ENCODE measurements at regions not wholly inside any gene's neighbourhood (a gene's known extent, or its start where the extent isn't known, plus 50 kb on each side); places are given as distances from the start of the nearest gene placed in this dataset.

DNA sequence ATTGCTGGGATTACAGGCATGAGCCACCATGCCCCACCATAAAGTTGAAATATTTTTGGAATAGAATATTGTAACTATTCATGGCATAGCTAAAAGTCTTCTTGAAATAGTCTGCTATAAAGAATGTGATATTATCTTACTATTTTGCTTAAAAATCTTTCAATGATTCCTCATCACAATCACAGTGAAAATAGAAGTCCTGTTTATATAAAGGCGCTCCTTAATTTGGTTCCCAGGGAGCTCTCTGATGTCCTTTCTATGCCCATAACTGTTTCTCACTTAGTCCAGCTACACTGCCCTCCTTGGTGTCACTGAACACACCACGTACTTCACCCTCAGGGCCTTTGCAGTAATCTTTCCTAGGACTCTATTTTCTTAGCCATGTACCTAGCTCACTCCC lies 331.7 kb upstream of the GIMD1 start:
- POLR2A ChIA-PET: no interaction called here
- no peaks in the 10 kb centered on the region for H3K79me2 ChIP-seq (ENCODE audit: control insufficient read depth, insufficient read depth, low read length)
- DNase-seq (ENCODE audit: low read depth, low spot score) (no peak), FAIRE-seq (no peak)
- no peaks in the 10 kb centered on the region for H3K4me1 ChIP-seq (ENCODE audit: control insufficient read depth, extremely low read depth, insufficient read depth, low read length)
- no peak for TF ChIP-seq POLR2A (IDR thresholded peaks at IDR 0.05; ENCODE audit: low read depth, low read length)
- TF ChIP-seq, protein P1, sequence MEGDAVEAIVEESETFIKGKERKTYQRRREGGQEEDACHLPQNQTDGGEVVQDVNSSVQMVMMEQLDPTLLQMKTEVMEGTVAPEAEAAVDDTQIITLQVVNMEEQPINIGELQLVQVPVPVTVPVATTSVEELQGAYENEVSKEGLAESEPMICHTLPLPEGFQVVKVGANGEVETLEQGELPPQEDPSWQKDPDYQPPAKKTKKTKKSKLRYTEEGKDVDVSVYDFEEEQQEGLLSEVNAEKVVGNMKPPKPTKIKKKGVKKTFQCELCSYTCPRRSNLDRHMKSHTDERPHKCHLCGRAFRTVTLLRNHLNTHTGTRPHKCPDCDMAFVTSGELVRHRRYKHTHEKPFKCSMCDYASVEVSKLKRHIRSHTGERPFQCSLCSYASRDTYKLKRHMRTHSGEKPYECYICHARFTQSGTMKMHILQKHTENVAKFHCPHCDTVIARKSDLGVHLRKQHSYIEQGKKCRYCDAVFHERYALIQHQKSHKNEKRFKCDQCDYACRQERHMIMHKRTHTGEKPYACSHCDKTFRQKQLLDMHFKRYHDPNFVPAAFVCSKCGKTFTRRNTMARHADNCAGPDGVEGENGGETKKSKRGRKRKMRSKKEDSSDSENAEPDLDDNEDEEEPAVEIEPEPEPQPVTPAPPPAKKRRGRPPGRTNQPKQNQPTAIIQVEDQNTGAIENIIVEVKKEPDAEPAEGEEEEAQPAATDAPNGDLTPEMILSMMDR (IDR thresholded peaks at IDR 0.05; ENCODE audit: extremely low read depth in 1 of 2, insufficient read depth in 1 of 2, low read depth in 1 of 2, low read length in 2 of 2): no peak
- TF ChIP-seq MYC (IDR thresholded peaks at IDR 0.05; ENCODE audit: low read depth, low read length): no peak
- TF ChIP-seq EZH2 (IDR thresholded peaks at IDR 0.05; ENCODE audit: borderline replicate concordance, low read depth, low read length, severe bottlenecking): no peak
- TF ChIP-seq, protein P2, sequence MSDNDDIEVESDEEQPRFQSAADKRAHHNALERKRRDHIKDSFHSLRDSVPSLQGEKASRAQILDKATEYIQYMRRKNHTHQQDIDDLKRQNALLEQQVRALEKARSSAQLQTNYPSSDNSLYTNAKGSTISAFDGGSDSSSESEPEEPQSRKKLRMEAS (IDR thresholded peaks at IDR 0.05; ENCODE audit: insufficient read depth, insufficient read length): no peak
- TF ChIP-seq JUN (IDR thresholded peaks at IDR 0.05; ENCODE audit: borderline replicate concordance, insufficient read depth, insufficient read length, low read depth): no peak
- TF ChIP-seq POLR2AphosphoS5 (IDR thresholded peaks at IDR 0.05; ENCODE audit: insufficient read depth, low read depth, low read length): no peak
- no peak for TF ChIP-seq GATA2 (IDR thresholded peaks at IDR 0.05; ENCODE audit: insufficient read depth, insufficient read length, low read depth, low read length)
- no peak for TF ChIP-seq FOS (IDR thresholded peaks at IDR 0.05; ENCODE audit: borderline replicate concordance, insufficient read depth, low read length)
- intact Hi-C loops (cut with micrococcal nuclease): no loop called here
- H3K9ac ChIP-seq (replicated peaks; ENCODE audit: extremely low read depth, insufficient read depth, low read length): no peak overlapping the region
- dilution Hi-C loops (cut with MboI; ENCODE audit: extremely low pct_ligation_motif_present, low sequenced_read_pairs): no loop called here
- CTCF ChIA-PET: interaction anchor here (0.8 to 2.2 kb wide), 3 partner anchors 9 to 118 kb away, joined by 3 to 11 read pairs (median 3); no protein-coding TSS in a partner anchor
- no peak overlapping the region for H3K4me3 ChIP-seq (replicated peaks in 1 of 3; ENCODE audit: insufficient read depth in 1 of 3, low read depth in 1 of 3, low read length in 3 of 3)
- H4K20me1 ChIP-seq (replicated peaks; ENCODE audit: control insufficient read depth, extremely low read depth, insufficient read depth, low read length): no peaks in the 10 kb centered on the region
- no peaks in the 10 kb centered on the region for H3K9me1 ChIP-seq (replicated peaks; ENCODE audit: control insufficient read depth, extremely low read depth, insufficient read depth, low read length)
- H3K4me2 ChIP-seq (ENCODE audit: insufficient read depth, low read length): no peak overlapping the region
- no peak overlapping the region for H3K27ac ChIP-seq (ENCODE audit: insufficient read depth, low read depth, low read length)
- no TSS peak for BruUV-seq (replicated peaks)
- no peak overlapping the region for H2AFZ ChIP-seq (ENCODE audit: low read depth, low read length)
- no peaks in the 10 kb centered on the region for H3K9me3 ChIP-seq (replicated peaks; ENCODE audit: control insufficient read depth, insufficient read depth, low read length)
- no peaks in the 10 kb centered on the region for H3K36me3 ChIP-seq (ENCODE audit: control insufficient read depth in 2 of 2, extremely low read depth in 1 of 2, insufficient read depth in 2 of 2, low read length in 2 of 2)
- H3K27me3 ChIP-seq (ENCODE audit: control insufficient read depth in 2 of 2, insufficient read depth in 2 of 2, low read length in 2 of 2): no peaks in the 10 kb centered on the region

All from endothelial cell of umbilical vein (primary cell).